ENCODE measurements at regions not wholly inside any gene's neighbourhood (a gene's known extent, or its start where the extent isn't known, plus 50 kb on each side); places are given as distances from the start of the nearest gene placed in this dataset.

- no peaks in the 10 kb centered on the region for H3K27me3 ChIP-seq (ENCODE audit: low read length)
- H3K4me2 ChIP-seq (ENCODE audit: low read length) = no peak overlapping the region
- intact Hi-C loops (cut with micrococcal nuclease) = no loop called here
- no peaks in the 10 kb centered on the region for H3K9me3 ChIP-seq (ENCODE audit: low read length)
- H3K4me3 ChIP-seq (ENCODE audit: low read length) = no peak overlapping the region
- no peaks in the 10 kb centered on the region for H3K9me2 ChIP-seq (replicated peaks; ENCODE audit: low read length)
- H3K79me2 ChIP-seq (ENCODE audit: low read length) = no peaks in the 10 kb centered on the region
- no peaks in the 10 kb centered on the region for H3K36me3 ChIP-seq (ENCODE audit: low read depth, low read length)
- CTCF ChIA-PET = no interaction called here
- no peaks in the 10 kb centered on the region for H4K20me1 ChIP-seq (ENCODE audit: low read length)
- BruUV-seq (replicated peaks) = no TSS peak
- no peaks in the 10 kb centered on the region for H3F3A ChIP-seq (ENCODE audit: low read length, unreplicated experiment)
- POLR2A ChIA-PET (ENCODE audit: unreplicated experiment) = no interaction called here
- H3K9ac ChIP-seq (ENCODE audit: low read length) = no peak overlapping the region
- H2AFZ ChIP-seq (ENCODE audit: low read length) = no peak overlapping the region
- H3K27ac ChIP-seq (ENCODE audit: low read length) = no peak overlapping the region
- no peak for DNase-seq
- ATAC-seq = no peak
- peaks cover 6% of the 10 kb centered on the region; the same call in 1 of the 2 replicates for H3K4me1 ChIP-seq (ENCODE audit: insufficient read depth, low read length)
- no peak for TF ChIP-seq EZH2 (IDR thresholded peaks at IDR 0.05; ENCODE audit: low read length, unreplicated experiment)
- no peak for TF ChIP-seq EZH2phosphoT487 (IDR thresholded peaks at IDR 0.05; ENCODE audit: borderline replicate concordance, low read length)
- TF ChIP-seq, protein P1, sequence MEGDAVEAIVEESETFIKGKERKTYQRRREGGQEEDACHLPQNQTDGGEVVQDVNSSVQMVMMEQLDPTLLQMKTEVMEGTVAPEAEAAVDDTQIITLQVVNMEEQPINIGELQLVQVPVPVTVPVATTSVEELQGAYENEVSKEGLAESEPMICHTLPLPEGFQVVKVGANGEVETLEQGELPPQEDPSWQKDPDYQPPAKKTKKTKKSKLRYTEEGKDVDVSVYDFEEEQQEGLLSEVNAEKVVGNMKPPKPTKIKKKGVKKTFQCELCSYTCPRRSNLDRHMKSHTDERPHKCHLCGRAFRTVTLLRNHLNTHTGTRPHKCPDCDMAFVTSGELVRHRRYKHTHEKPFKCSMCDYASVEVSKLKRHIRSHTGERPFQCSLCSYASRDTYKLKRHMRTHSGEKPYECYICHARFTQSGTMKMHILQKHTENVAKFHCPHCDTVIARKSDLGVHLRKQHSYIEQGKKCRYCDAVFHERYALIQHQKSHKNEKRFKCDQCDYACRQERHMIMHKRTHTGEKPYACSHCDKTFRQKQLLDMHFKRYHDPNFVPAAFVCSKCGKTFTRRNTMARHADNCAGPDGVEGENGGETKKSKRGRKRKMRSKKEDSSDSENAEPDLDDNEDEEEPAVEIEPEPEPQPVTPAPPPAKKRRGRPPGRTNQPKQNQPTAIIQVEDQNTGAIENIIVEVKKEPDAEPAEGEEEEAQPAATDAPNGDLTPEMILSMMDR (conservative IDR thresholded peaks at IDR 0.05; ENCODE audit: low read depth, low read length) = no peak
Observed at GRCh38 chr2:64727843-64728463, 74.2 kb upstream of the SERTAD2 start.

DNA sequence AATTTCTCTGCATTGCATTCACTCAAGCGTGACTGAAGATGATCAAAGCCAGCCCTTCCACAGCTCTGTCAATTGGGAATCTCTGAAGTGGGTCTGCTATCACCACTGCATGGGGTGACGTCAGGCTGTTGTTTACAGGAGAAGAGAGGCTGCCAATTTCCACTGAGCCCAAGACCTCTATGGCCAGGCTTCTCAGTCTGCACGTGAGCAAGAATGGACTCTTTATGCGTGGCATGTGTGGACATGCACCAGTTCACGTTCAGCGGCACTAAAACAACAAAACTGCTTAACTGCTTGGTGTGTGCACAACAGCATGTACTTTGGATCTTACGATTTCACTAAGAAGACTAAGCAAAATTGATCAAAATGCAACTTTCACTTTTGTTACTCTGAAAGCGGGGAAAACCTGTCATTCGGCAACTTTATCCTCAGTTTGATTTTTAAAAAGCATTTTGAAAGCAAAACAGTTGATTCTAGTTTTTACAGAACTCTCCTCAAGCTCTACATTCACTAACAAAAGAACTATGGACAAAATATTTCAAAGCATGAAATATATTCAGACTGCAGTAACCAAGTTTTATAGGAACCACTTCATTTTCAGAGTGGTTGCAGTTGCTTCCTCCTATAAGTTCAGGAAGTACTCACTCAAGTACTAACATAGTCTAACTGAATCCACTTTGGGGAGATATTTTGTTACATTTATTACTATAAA lies 77.0 kb upstream of the SERTAD2 start:
- Histone ChIP-seq H3K27me3 (ENCODE audit: low read length) (no peaks in the 10 kb centered on the region), H3K9ac (ENCODE audit: low read length) (peak overlapping the region; percentile 24; the same call in 1 of the 2 replicates), H3F3A (ENCODE audit: low read length, unreplicated experiment) (no peaks in the 10 kb centered on the region), H3K27ac (ENCODE audit: low read length) (no peak overlapping the region), H4K20me1 (ENCODE audit: low read length) (no peaks in the 10 kb centered on the region), H3K4me1 (ENCODE audit: insufficient read depth, low read length) (peaks cover 6% of the 10 kb centered on the region; the same call in 1 of the 2 replicates), H3K79me2 (ENCODE audit: low read length) (no peaks in the 10 kb centered on the region), H3K4me2 (ENCODE audit: low read length) (peak overlapping the region; percentile 73), H3K9me3 (ENCODE audit: low read length) (no peaks in the 10 kb centered on the region), H3K9me2 (replicated peaks; ENCODE audit: low read length) (no peaks in the 10 kb centered on the region), H2AFZ (ENCODE audit: low read length) (peak overlapping the region; percentile 58), H3K4me3 (ENCODE audit: low read length) (peak overlapping the region; percentile 50; the same call in 1 of the 2 replicates), H3K36me3 (ENCODE audit: low read depth, low read length) (peaks cover 3% of the 10 kb centered on the region; the same call in 1 of the 2 replicates)
- intact Hi-C loops (cut with micrococcal nuclease) = no loop called here
- ATAC-seq (peak; percentile 80), DNase-seq (peak; percentile 36)
- no peak for TF ChIP-seq EZH2phosphoT487 (IDR thresholded peaks at IDR 0.05; ENCODE audit: borderline replicate concordance, low read length)
- TF ChIP-seq EZH2 (IDR thresholded peaks at IDR 0.05; ENCODE audit: low read length, unreplicated experiment) = no peak
- TF ChIP-seq, protein P1 (conservative IDR thresholded peaks at IDR 0.05; ENCODE audit: low read depth, low read length) = no peak
- ChIA-PET CTCF (no interaction called here), POLR2A (ENCODE audit: unreplicated experiment) (interaction anchor here (0.5 kb wide), 1 partner anchor 52 kb away, joined by 4 read pairs; no protein-coding TSS in a partner anchor)
- BruUV-seq (replicated peaks) = no TSS peak

Measured in PC-3 (cell line).